UCSD-AML1 (cell line): ENCODE measurements at regions not wholly inside any gene's neighbourhood (a gene's known extent, or its start where the extent isn't known, plus 50 kb on each side); places are given as distances from the start of the nearest gene placed in this dataset.

Source experiments
- DNase-seq: peaks from one replicate; lab custom pipeline; 2025; ENCODE audit not compliant: unreplicated experiment; lab: John Stamatoyannopoulos, UW

GRCh38 chr10:10294881-10295529 lies 722.7 kb upstream of the CELF2 start:
- DNase-seq: no peak

DNA sequence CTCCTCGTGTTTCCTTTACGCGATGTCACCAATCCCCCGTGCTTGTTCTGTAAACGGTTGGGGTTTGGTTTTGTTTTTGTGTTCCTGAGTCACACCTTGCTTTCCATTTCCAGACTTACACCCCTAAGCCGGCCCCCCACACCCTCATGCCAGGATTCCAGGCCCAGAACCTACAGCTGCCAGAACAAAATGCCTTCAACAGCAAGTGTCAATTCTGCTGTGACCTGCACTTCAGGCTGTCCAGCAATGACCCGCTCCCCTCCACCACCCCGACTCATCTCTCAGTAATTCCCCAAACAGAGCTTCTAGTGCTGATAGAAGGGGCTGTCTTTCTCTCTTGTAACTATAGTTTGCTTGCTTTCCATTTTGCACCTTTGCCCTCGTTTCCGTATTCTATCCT lies 722.1 kb upstream of the CELF2 start:
- DNase-seq: no peak

DNA sequence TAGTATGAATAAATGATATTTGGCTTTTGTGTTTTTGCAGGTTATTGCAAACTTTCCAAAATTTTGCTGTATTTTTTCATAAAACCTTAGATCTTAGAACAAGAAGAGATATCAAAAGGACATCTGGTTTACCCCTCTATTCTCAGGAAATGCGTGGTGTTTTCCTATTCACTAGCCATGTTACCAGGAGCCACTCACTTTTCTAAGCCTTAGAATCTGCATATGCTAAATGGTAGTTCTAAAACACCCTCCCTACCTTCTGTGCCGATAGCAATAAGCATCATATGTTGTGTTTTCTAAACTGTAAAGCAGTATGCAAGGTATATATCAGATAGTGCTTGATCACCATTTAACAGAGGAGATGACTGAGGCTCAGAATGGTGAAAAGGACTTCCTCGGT lies 715.0 kb upstream of the CELF2 start:
- DNase-seq: no peak

DNA sequence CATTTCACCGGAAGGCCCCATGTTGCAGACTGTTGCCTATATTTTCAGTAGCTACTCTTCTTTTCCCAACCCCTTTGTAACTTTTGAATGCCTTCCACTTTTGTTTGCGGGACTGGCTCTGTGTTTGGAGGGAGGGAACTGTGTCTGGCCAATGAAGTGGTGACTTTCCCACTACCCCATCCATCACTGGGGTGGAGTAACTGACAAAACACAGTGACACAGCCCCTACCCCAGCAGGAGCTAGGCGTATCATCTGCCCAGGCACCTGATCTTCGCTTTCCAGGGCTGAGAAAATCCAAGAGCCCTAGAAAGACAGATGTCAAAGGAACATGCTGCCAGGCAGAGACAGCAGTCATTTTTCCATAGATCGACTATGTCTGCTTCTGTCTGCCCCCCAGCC lies 710.6 kb upstream of the CELF2 start:
- DNase-seq: no peak

DNA sequence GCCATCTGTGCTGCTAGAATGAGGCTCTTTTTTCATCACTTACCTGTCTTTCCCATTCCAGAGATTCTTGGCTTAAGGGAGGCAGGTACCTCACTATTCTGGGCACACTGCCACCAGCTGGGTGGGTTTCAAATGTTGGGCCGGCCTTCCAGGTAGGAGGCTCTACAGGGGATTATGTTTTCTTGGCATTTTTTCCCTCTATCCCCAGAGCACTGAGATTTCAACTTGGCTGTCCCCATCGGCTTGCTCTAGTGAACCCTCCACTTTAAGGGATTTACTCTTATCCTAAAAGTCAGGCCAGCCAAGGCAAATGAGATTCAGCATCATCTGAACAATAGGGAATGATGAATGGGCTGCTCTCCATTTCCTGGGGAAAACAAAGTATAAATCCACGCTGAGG lies 710.1 kb upstream of the CELF2 start:
- DNase-seq: no peak

GRCh38 chr10:10310498-10310897 lies 707.2 kb upstream of the CELF2 start:
- no peak for DNase-seq

DNA sequence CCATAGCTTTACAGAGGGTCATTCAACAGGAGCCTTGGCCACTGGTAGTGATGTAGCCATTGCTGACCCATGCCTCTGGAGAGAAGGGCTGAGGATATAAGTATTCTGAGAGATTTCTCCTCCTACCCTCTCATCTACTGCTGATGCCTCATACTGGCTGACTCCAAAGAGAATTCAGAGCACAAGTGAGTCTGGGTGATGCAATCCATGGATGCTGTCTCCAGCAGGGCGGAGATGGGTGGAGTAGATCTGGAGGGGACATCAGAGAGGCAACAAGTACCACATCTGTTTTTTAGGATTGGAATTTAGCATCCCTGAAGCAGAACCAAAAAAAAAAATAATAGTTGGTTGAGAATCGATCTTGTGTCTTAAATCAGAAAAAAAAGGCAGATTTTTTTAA lies 705.7 kb upstream of the CELF2 start:
- no peak for DNase-seq

DNA sequence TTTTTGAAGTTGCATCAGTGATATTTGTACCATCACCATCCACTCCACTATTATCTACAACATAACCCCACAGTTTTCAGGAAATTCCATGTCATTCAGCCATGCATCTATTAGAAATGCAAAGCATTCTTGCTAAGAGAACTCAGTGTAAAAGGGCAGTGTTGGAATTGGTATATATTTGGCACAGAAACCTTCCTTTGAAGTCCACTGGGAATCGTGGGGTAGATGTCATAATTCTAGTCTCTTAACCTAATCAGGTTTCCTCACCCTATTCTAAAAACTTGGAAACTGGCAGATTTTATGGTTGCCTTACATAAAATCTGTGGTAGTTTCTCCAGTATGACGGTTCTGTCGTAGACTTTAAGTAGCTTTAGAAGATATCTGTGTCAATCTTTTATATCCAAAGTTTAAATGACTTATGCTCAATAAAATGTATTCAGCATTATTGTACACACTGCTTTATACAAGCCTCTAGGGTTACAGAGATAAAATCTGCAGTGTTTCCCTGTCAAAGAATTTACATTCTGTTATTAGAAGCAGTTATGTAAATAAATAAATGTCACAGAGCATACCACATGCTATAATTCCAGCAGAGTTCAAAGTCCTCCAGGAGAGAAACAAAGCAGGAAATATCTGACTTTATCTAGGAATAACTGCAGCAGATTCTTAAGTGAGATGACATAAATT lies 704.4 kb upstream of the CELF2 start:
- no peak for DNase-seq

GRCh38 chr10:10314626-10315025 lies 703.0 kb upstream of the CELF2 start:
- DNase-seq: no peak

GRCh38 chr10:10315989-10316388 lies 701.7 kb upstream of the CELF2 start:
- DNase-seq: no peak

GRCh38 chr10:10317151-10317550 lies 700.5 kb upstream of the CELF2 start:
- no peak for DNase-seq

- no peak for DNase-seq
Observed at GRCh38 chr10:10318856-10319255, 698.8 kb upstream of the CELF2 start.

DNA sequence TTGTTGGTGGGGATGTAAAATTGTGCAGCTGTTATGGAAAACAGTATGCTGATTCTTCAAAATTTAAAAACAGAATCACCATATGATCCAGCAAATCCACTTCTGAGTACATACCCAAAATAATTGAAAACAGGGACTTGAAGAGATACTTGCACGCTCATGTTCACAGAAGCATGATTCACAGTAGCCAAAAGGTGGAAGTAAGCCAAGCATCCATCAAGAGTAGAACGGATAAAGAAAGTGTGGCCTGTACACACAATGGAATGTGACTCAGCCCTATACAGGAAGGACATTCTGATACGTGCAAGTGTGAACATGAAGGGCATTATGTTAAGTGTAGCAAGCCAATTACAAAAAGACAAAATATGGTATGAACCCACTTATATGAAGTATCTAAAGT lies 696.7 kb upstream of the CELF2 start:
- no peak for DNase-seq

GRCh38 chr10:10326116-10326515 lies 691.6 kb upstream of the CELF2 start:
- DNase-seq: no peak

GRCh38 chr10:10327934-10328333 lies 689.7 kb upstream of the CELF2 start:
- no peak for DNase-seq

DNA sequence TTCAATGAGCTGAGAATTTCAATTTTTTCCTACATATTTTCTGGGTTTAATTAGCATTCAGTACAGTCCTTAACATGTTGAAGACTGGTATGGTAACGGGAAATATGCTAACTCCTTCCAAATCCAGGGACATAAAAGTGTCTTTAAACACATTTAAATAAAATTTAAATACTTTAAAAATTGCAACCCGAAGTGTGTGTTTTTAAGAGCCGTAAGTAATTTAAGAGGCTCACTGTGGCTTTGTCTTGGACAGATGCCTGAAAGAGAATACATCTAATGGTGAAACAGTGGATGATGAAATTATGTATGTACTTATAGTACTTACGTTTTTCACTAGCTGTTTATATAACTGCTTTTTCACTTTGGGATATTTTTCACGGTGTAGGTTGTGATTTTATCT lies 687.3 kb upstream of the CELF2 start:
- no peak for DNase-seq

- DNase-seq: no peak
Observed at GRCh38 chr10:10332786-10333185, 684.9 kb upstream of the CELF2 start.

GRCh38 chr10:10333622-10334021 lies 684.0 kb upstream of the CELF2 start:
- no peak for DNase-seq

DNA sequence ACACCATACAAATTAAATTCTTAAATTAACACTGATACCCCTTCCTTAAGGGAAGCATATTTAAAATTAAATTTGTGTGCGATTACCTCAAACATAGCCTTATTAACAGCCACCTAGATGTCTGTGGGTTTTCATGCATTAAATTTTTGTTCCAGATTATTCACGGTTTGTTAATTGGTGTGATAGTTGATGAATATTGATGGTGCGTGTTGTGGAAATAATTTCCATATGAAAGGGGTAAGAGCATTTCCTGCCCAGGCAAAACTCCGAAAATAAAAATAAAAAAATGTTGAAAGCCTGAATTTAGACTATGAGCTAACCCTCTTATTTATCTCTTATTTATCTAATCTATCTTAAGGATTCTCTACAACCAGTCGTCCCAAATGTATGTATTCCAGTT lies 679.3 kb upstream of the CELF2 start:
- DNase-seq: no peak

GRCh38 chr10:10346390-10347150 lies 671.1 kb upstream of the CELF2 start:
- no peak for DNase-seq

GRCh38 chr10:10350050-10350449 lies 667.6 kb upstream of the CELF2 start:
- no peak for DNase-seq

DNA sequence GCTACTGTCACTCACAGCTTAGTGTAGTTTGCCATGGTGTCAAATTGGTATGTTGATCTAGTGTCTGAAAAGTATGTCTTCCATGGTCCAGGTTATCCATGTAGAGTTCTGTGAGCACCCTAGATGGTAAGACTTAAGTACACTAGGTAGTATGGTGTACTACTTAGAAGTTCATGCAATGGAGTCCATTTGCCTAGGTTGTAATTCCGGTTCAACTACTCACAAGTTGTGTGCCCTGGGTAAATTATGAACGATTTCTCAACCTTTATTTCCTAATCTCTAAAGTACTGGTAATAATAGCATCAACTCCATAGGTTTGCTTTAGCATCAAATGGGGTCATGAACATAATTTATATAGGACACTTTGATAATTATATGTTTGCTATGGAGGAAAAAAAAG lies 666.2 kb upstream of the CELF2 start:
- no peak for DNase-seq
